ENCODE measurements at regions not wholly inside any gene's neighbourhood (a gene's known extent, or its start where the extent isn't known, plus 50 kb on each side); places are given as distances from the start of the nearest gene placed in this dataset.

- Histone ChIP-seq H3K4me1 (no peaks in the 10 kb centered on the region), H3K27ac (no peak overlapping the region), H3K27me3 (no peaks in the 10 kb centered on the region), H3K4me3 (no peak overlapping the region), H3K9me3 (no peaks in the 10 kb centered on the region), H3K36me3 (no peaks in the 10 kb centered on the region)
- FAIRE-seq (no peak), DNase-seq (no peak), ATAC-seq (no peak)
- intact Hi-C loops (cut with DNase I) = no loop called here
- TF ChIP-seq CTCF (IDR thresholded peaks at IDR 0.05) = no peak
These were observed 472.7 kb downstream of the RFC3 start for GRCh38 chr13:34290661-34291060.

- DNase-seq = no peak
- Histone ChIP-seq H3K27me3 (no peaks in the 10 kb centered on the region), H3K27ac (no peak overlapping the region), H3K4me1 (no peaks in the 10 kb centered on the region), H3K4me3 (no peak overlapping the region), H3K9me3 (no peaks in the 10 kb centered on the region), H3K36me3 (no peaks in the 10 kb centered on the region)
- ATAC-seq = peak in 3 of 4 donors; percentile 66 to 83 (median 70)
- no peak for FAIRE-seq
- intact Hi-C loops (cut with DNase I) = no loop called here
- TF ChIP-seq CTCF (IDR thresholded peaks at IDR 0.05) = no peak
- 10 to 11% methylated on average over 5 of the region's 5 CpGs for WGBS, 2 donors
These were observed 476.7 kb downstream of the RFC3 start for GRCh38 chr13:34294483-34295129.

GRCh38 chr13:34300559-34300958 lies 482.6 kb downstream of the RFC3 start:
- FAIRE-seq (no peak), ATAC-seq (peak; percentile 61 to 90 (median 86)), DNase-seq (no peak)
- intact Hi-C loops (cut with DNase I) = no loop called here
- no peaks in the 10 kb centered on the region for H3K36me3 ChIP-seq
- no peaks in the 10 kb centered on the region for H3K9me3 ChIP-seq
- H3K4me1 ChIP-seq = peaks cover 0 to 12% (median 0%) of the 10 kb centered on the region in 3 donors
- H3K4me3 ChIP-seq = peak overlapping the region in 1 of 4 donors; percentile 26
- TF ChIP-seq CTCF (IDR thresholded peaks at IDR 0.05) = no peak
- H3K27me3 ChIP-seq = no peaks in the 10 kb centered on the region
- no peak overlapping the region for H3K27ac ChIP-seq
- 11 to 12% methylated on average over 1 of the region's 1 CpG for WGBS, 2 donors

- H3K36me3 ChIP-seq = no peaks in the 10 kb centered on the region
- DNase-seq (no peak), FAIRE-seq (no peak), ATAC-seq (no peak)
- no peak overlapping the region for H3K27ac ChIP-seq
- no peak overlapping the region for H3K4me3 ChIP-seq
- TF ChIP-seq CTCF (IDR thresholded peaks at IDR 0.05) = no peak
- H3K27me3 ChIP-seq = no peaks in the 10 kb centered on the region
- H3K4me1 ChIP-seq = peaks cover 0 to 12% (median 0%) of the 10 kb centered on the region in 3 donors
- intact Hi-C loops (cut with DNase I) = no loop called here
- H3K9me3 ChIP-seq = no peaks in the 10 kb centered on the region
These were observed 484.6 kb downstream of the RFC3 start for GRCh38 chr13:34302596-34302995.

GRCh38 chr13:34303346-34303745 lies 485.4 kb downstream of the RFC3 start:
- H3K9me3 ChIP-seq = no peaks in the 10 kb centered on the region
- DNase-seq (no peak), ATAC-seq (no peak), FAIRE-seq (no peak)
- H3K27me3 ChIP-seq = no peaks in the 10 kb centered on the region
- H3K36me3 ChIP-seq = no peaks in the 10 kb centered on the region
- no peak overlapping the region for H3K27ac ChIP-seq
- intact Hi-C loops (cut with DNase I) = no loop called here
- H3K4me1 ChIP-seq = peaks cover 0 to 12% (median 0%) of the 10 kb centered on the region in 3 donors
- no peak overlapping the region for H3K4me3 ChIP-seq
- no peak for TF ChIP-seq CTCF (IDR thresholded peaks at IDR 0.05)

Data from pancreas (tissue), 10 donors.